ENCODE measurements at regions not wholly inside any gene's neighbourhood (a gene's known extent, or its start where the extent isn't known, plus 50 kb on each side); places are given as distances from the start of the nearest gene placed in this dataset.

- TF ChIP-seq ZNF518B (CRISPR knock-in tag; IDR thresholded peaks at IDR 0.05), result no peak
- TF ChIP-seq ZNF445 (CRISPR knock-in tag; IDR thresholded peaks at IDR 0.05; ENCODE audit: low read depth), result 0 out of 2 replicates have a peak, but pooled peaks have one; percentile 51
- TF ChIP-seq NBN (IDR thresholded peaks at IDR 0.05; ENCODE audit: low read depth), result 0 out of 2 replicates have a peak, but pooled peaks have one; percentile 65
- TF ChIP-seq JUND (IDR thresholded peaks at IDR 0.05; ENCODE audit: borderline replicate concordance, low read depth, low read length), result peak; percentile 95
- TF ChIP-seq JUND (tag; IDR thresholded peaks at IDR 0.05; ENCODE audit: borderline replicate concordance, low read depth, low read length), result peak; percentile 92; the same call in 2 of the 3 replicates
- 0 out of 4 replicates have a peak, but pooled peaks of 1 of the 2 experiments have one; percentile 62 for TF ChIP-seq UBTF (IDR thresholded peaks at IDR 0.05; ENCODE audit: borderline replicate concordance in 1 of 2, low read depth in 2 of 2, low read length in 2 of 2)
- TF ChIP-seq CBFA2T3 (IDR thresholded peaks at IDR 0.05), result peak; percentile 95
- no peak for TF ChIP-seq CBX5 (IDR thresholded peaks at IDR 0.05; ENCODE audit: borderline replicate concordance, low read depth)
- TF ChIP-seq DPF2 (IDR thresholded peaks at IDR 0.05), result peak; percentile 94
- no peak for TF ChIP-seq ZNF146 (CRISPR knock-in tag; IDR thresholded peaks at IDR 0.05; ENCODE audit: unreplicated experiment)
- TF ChIP-seq TEAD1 (CRISPR knock-in tag; IDR thresholded peaks at IDR 0.05), result 0 out of 4 replicates have a peak, but pooled peaks of 1 of the 2 experiments have one; percentile 16
- TF ChIP-seq SMARCE1 (IDR thresholded peaks at IDR 0.05), result peak; percentile 91
- no peak for TF ChIP-seq ELF1 (tag; IDR thresholded peaks at IDR 0.05)
- peak; percentile 90 for TF ChIP-seq TEAD4 (IDR thresholded peaks at IDR 0.05; ENCODE audit: low read length)
- no peak for TF ChIP-seq TEAD4 (CRISPR knock-in tag; IDR thresholded peaks at IDR 0.05; ENCODE audit: borderline replicate concordance)
- TF ChIP-seq MXI1 (IDR thresholded peaks at IDR 0.05; ENCODE audit: low read depth, low read length), result no peak
- no peak for TF ChIP-seq HNRNPLL (IDR thresholded peaks at IDR 0.05; ENCODE audit: low read depth, low read length, poor library complexity, severe bottlenecking)
- TF ChIP-seq IRF2 (CRISPR knock-in tag; IDR thresholded peaks at IDR 0.05), result no peak
- TF ChIP-seq MXD1 (CRISPR knock-in tag; IDR thresholded peaks at IDR 0.05; ENCODE audit: borderline replicate concordance, poor library complexity, severe bottlenecking), result no peak
- no peak for TF ChIP-seq MLX (CRISPR knock-in tag; conservative IDR thresholded peaks at IDR 0.05)
- no peak for TF ChIP-seq NR2C2 (CRISPR knock-in tag; IDR thresholded peaks at IDR 0.05)
- peak; percentile 57 for TF ChIP-seq NR2C2 (tag; IDR thresholded peaks at IDR 0.05)
- TF ChIP-seq OTX1 (CRISPR knock-in tag; IDR thresholded peaks at IDR 0.05), result no peak
Observed at GRCh38 chr3:170703121-170703588, 117.3 kb upstream of the SLC7A14 start (continued).

Data from K562 (cell line).